ENCODE measurements at regions not wholly inside any gene's neighbourhood (a gene's known extent, or its start where the extent isn't known, plus 50 kb on each side); places are given as distances from the start of the nearest gene placed in this dataset.

DNA sequence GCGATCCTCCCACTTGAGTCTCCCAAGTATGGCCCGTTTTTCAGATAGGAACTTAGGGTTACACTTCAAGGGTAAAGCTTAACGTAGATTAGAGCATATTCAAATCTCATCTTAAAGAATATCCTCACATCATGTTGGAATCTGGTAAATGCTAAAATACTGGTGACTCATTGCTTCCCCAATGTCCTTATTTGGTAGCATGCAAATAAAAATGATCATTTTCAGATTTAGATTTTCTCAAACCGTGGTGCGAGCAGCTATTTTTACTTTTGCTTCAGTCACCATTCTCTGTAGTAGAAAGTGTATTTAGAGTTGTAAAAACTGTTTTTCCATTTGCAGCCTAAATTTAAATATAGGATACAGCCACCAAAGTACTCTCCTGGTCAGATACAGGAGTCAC is 101.5 kb upstream of the MAML3 start:
- no peak for ATAC-seq
- H3K4me1 Mint-ChIP-seq = peaks cover 53% of the 10 kb centered on the region

DNA sequence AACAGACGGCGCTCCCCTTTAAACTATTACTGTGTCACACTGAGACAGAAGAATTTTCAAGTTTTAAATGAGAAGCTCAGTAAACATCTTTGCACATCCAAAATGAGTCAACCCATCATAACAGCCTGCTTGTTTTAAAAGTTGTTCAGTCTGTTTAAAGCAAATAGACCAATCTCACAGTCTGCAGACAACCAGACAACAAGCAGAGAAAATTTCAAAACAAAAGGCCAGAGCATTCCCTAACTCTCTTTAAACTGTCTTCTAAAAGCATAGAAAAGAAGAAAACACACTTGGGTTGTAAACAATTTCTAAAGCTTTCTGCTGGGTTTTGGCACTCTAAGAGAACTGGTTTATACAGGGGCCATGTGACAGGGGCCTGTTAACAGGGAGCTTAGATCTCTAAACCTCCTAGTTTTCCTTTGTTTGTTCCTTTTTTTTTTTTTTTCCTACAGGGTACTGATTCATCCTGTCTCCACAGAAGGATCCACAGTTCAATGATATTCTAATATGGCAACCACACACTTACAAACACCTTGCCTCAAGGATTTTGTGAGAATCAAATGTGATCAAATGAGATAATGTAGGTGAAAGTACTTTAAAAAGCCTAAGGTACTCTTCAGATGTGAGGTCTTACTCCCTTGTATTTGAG is 100.8 kb upstream of the MAML3 start:
- Mint-ChIP-seq H3K36me3 (no peaks in the 10 kb centered on the region), H3K4me1 (peaks cover 53% of the 10 kb centered on the region), H3K9me3 (no peaks in the 10 kb centered on the region), H3K27ac (no peak overlapping the region), H3K4me3 (no peak overlapping the region), H3K27me3 (ENCODE audit: low read depth) (peaks cover 49% of the 10 kb centered on the region)
- ChIA-PET POLR2A (interaction anchor here (0.7 to 1.1 kb wide), 2 partner anchors 206 to 573 kb away, joined by 3 to 4 read pairs; no protein-coding TSS in a partner anchor), CTCF (interaction anchor here (1.0 to 4.6 kb wide), 5 partner anchors 17 to 598 kb away, joined by 3 to 60 read pairs (median 4); no protein-coding TSS in a partner anchor)
- DNase-seq (ENCODE audit: low spot score) = no peak
- no peak for ATAC-seq
- TF ChIP-seq IRF2 (CRISPR knock-in tag; IDR thresholded peaks at IDR 0.05; ENCODE audit: borderline replicate concordance, low read depth) (no peak), EMX1 (CRISPR knock-in tag; IDR thresholded peaks at IDR 0.05) (no peak), ZNF219 (CRISPR knock-in tag; IDR thresholded peaks at IDR 0.05; ENCODE audit: borderline replicate concordance) (no peak), HMGA2 (CRISPR knock-in tag; IDR thresholded peaks at IDR 0.05) (no peak), ZBTB21 (CRISPR knock-in tag; IDR thresholded peaks at IDR 0.05; ENCODE audit: borderline replicate concordance) (no peak), RORB (CRISPR knock-in tag; IDR thresholded peaks at IDR 0.05) (no peak), JUN (CRISPR knock-in tag; IDR thresholded peaks at IDR 0.05) (no peak), OVOL2 (CRISPR knock-in tag; IDR thresholded peaks at IDR 0.05; ENCODE audit: borderline replicate concordance) (no peak), GTF2I (CRISPR knock-in tag; conservative IDR thresholded peaks at IDR 0.05) (no peak), ZNF423 (CRISPR knock-in tag; IDR thresholded peaks at IDR 0.05) (no peak), CBFB (CRISPR knock-in tag; IDR thresholded peaks at IDR 0.05; ENCODE audit: low read depth) (no peak)
- TF ChIP-seq, protein P1, sequence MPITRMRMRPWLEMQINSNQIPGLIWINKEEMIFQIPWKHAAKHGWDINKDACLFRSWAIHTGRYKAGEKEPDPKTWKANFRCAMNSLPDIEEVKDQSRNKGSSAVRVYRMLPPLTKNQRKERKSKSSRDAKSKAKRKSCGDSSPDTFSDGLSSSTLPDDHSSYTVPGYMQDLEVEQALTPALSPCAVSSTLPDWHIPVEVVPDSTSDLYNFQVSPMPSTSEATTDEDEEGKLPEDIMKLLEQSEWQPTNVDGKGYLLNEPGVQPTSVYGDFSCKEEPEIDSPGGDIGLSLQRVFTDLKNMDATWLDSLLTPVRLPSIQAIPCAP (CRISPR knock-in tag; IDR thresholded peaks at IDR 0.05) = no peak
- TF ChIP-seq, protein P2, sequence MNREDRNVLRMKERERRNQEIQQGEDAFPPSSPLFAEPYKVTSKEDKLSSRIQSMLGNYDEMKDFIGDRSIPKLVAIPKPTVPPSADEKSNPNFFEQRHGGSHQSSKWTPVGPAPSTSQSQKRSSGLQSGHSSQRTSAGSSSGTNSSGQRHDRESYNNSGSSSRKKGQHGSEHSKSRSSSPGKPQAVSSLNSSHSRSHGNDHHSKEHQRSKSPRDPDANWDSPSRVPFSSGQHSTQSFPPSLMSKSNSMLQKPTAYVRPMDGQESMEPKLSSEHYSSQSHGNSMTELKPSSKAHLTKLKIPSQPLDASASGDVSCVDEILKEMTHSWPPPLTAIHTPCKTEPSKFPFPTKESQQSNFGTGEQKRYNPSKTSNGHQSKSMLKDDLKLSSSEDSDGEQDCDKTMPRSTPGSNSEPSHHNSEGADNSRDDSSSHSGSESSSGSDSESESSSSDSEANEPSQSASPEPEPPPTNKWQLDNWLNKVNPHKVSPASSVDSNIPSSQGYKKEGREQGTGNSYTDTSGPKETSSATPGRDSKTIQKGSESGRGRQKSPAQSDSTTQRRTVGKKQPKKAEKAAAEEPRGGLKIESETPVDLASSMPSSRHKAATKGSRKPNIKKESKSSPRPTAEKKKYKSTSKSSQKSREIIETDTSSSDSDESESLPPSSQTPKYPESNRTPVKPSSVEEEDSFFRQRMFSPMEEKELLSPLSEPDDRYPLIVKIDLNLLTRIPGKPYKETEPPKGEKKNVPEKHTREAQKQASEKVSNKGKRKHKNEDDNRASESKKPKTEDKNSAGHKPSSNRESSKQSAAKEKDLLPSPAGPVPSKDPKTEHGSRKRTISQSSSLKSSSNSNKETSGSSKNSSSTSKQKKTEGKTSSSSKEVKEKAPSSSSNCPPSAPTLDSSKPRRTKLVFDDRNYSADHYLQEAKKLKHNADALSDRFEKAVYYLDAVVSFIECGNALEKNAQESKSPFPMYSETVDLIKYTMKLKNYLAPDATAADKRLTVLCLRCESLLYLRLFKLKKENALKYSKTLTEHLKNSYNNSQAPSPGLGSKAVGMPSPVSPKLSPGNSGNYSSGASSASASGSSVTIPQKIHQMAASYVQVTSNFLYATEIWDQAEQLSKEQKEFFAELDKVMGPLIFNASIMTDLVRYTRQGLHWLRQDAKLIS (CRISPR knock-in tag; IDR thresholded peaks at IDR 0.05; ENCODE audit: borderline replicate concordance) = no peak
- TF ChIP-seq, protein P3, sequence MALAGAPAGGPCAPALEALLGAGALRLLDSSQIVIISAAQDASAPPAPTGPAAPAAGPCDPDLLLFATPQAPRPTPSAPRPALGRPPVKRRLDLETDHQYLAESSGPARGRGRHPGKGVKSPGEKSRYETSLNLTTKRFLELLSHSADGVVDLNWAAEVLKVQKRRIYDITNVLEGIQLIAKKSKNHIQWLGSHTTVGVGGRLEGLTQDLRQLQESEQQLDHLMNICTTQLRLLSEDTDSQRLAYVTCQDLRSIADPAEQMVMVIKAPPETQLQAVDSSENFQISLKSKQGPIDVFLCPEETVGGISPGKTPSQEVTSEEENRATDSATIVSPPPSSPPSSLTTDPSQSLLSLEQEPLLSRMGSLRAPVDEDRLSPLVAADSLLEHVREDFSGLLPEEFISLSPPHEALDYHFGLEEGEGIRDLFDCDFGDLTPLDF (CRISPR knock-in tag; IDR thresholded peaks at IDR 0.05) = no peak
- TF ChIP-seq, protein P4, sequence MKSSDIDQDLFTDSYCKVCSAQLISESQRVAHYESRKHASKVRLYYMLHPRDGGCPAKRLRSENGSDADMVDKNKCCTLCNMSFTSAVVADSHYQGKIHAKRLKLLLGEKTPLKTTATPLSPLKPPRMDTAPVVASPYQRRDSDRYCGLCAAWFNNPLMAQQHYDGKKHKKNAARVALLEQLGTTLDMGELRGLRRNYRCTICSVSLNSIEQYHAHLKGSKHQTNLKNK (CRISPR knock-in tag; IDR thresholded peaks at IDR 0.05) = no peak
- TF ChIP-seq, protein P5, sequence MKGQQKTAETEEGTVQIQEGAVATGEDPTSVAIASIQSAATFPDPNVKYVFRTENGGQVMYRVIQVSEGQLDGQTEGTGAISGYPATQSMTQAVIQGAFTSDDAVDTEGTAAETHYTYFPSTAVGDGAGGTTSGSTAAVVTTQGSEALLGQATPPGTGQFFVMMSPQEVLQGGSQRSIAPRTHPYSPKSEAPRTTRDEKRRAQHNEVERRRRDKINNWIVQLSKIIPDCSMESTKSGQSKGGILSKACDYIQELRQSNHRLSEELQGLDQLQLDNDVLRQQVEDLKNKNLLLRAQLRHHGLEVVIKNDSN (CRISPR knock-in tag; IDR thresholded peaks at IDR 0.05) = no peak
- TF ChIP-seq, protein P6, sequence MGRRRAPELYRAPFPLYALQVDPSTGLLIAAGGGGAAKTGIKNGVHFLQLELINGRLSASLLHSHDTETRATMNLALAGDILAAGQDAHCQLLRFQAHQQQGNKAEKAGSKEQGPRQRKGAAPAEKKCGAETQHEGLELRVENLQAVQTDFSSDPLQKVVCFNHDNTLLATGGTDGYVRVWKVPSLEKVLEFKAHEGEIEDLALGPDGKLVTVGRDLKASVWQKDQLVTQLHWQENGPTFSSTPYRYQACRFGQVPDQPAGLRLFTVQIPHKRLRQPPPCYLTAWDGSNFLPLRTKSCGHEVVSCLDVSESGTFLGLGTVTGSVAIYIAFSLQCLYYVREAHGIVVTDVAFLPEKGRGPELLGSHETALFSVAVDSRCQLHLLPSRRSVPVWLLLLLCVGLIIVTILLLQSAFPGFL (CRISPR knock-in tag; IDR thresholded peaks at IDR 0.05; ENCODE audit: borderline replicate concordance) = no peak

More for the DNA sequence above, 101.5 kb upstream of the MAML3 start:
- Mint-ChIP-seq H3K27ac (no peak overlapping the region), H3K36me3 (no peaks in the 10 kb centered on the region), H3K9me3 (no peaks in the 10 kb centered on the region), H3K27me3 (ENCODE audit: low read depth) (peaks cover 45% of the 10 kb centered on the region), H3K4me3 (no peak overlapping the region)
- ChIA-PET POLR2A (no interaction called here), CTCF (interaction anchor here (1.0 to 4.6 kb wide), 4 partner anchors 17 to 599 kb away, joined by 3 to 60 read pairs (median 6); no protein-coding TSS in a partner anchor)
- no peak for DNase-seq (ENCODE audit: low spot score)
- TF ChIP-seq NR1H2 (CRISPR knock-in tag; IDR thresholded peaks at IDR 0.05) = no peak
- TF ChIP-seq, protein P1 (CRISPR knock-in tag; IDR thresholded peaks at IDR 0.05) = no peak
- TF ChIP-seq, protein P7, sequence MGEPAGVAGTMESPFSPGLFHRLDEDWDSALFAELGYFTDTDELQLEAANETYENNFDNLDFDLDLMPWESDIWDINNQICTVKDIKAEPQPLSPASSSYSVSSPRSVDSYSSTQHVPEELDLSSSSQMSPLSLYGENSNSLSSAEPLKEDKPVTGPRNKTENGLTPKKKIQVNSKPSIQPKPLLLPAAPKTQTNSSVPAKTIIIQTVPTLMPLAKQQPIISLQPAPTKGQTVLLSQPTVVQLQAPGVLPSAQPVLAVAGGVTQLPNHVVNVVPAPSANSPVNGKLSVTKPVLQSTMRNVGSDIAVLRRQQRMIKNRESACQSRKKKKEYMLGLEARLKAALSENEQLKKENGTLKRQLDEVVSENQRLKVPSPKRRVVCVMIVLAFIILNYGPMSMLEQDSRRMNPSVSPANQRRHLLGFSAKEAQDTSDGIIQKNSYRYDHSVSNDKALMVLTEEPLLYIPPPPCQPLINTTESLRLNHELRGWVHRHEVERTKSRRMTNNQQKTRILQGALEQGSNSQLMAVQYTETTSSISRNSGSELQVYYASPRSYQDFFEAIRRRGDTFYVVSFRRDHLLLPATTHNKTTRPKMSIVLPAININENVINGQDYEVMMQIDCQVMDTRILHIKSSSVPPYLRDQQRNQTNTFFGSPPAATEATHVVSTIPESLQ (CRISPR knock-in tag; IDR thresholded peaks at IDR 0.05) = no peak
- TF ChIP-seq NFE2L1 (CRISPR knock-in tag; IDR thresholded peaks at IDR 0.05) = no peak
- TF ChIP-seq, protein P6 (CRISPR knock-in tag; IDR thresholded peaks at IDR 0.05; ENCODE audit: borderline replicate concordance) = no peak
- no peak for TF ChIP-seq ZNF121 (CRISPR knock-in tag; IDR thresholded peaks at IDR 0.05)
- TF ChIP-seq ZNF671 (CRISPR knock-in tag; IDR thresholded peaks at IDR 0.05) = no peak
- no peak for TF ChIP-seq ZNF423 (CRISPR knock-in tag; IDR thresholded peaks at IDR 0.05)

All from WTC11 (cell line).